Skin of body (tissue), 1 donor: ENCODE measurements at regions not wholly inside any gene's neighbourhood (a gene's known extent, or its start where the extent isn't known, plus 50 kb on each side); places are given as distances from the start of the nearest gene placed in this dataset.

Experiments
- DNase-seq: peaks from one replicate; lab custom pipeline; 2025; lab: John Stamatoyannopoulos, UW

DNA sequence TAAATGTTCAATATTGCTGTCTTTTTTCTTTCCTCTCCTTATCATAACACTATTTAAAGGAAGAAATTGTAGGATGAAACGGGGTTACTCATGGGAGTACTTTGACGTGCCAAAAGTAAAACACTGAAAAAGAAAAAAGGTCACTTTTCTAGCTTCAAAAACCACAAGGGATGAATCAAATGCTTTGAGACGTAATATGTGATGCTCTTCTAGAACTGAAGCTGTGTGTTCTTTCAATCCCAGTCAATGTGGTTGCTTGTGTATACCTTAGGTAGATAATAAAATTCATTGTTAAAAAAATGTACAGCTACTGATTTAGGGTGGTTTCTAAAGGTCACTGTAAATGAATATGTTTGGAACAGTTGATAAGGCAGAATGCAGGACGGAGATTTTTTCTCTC is 538.8 kb upstream of the ZNF717 start:
- DNase-seq: no peak

DNA sequence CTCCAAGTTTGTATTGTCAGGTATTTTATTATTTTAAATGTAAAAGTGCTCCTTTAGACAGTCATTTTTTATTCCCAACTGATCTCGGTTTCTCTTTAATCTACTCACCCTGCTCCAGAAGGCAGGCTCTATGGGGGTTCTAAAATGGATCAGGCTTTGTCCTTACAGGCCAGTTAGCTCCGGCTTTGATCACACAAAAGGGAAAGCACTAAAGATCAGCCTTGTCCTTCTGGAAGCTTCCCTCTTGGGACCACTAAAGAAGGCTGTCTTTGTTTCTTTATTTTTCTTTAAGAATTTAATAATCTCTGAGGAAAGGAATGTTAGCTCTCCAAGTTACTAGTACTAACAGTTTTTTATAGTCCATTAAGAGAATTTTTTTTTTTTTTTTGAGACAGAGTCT is 560.5 kb upstream of the ZNF717 start:
- DNase-seq: no peak

DNA sequence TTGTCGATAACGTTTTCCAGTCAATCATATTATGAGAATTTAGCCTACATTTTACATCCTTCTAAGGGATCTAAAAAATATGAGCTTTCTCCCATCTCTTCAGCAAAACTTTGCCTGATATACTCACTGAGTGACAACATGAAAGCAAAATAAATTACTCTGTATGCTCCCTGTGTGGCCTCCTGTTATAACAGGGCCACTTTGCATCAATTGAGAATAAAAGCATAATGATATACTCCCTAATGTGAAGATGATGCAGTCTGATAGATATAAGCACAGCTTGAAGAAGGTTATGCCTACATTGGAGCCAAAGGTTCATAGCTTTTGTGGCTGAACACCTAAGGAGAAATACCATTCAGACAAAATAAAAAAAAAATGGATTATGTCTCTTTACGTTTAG is 561.3 kb upstream of the ZNF717 start:
- DNase-seq: no peak

GRCh38 chr3:76349715-76350480 is 564.5 kb upstream of the ZNF717 start:
- DNase-seq: no peak

DNA sequence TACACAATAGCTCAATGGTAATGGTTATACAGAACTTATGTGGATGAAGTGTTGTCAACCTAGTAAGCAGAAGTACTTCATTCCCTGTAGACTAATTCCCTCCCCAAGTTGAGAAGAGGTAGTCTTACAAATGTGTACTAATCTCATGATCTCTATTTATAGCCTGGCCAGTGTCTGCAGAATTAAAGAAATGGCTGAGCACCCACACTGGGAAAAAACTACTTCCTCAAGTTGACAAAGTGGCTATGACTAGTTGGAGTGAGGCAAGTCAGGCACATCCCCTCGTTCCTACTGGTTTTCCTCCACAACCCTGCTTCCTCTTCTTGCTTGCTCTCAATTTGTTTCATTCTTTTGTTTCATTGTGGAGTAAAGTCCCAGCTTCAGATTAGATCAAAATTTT is 566.7 kb upstream of the ZNF717 start:
- DNase-seq: peak; percentile 0

DNA sequence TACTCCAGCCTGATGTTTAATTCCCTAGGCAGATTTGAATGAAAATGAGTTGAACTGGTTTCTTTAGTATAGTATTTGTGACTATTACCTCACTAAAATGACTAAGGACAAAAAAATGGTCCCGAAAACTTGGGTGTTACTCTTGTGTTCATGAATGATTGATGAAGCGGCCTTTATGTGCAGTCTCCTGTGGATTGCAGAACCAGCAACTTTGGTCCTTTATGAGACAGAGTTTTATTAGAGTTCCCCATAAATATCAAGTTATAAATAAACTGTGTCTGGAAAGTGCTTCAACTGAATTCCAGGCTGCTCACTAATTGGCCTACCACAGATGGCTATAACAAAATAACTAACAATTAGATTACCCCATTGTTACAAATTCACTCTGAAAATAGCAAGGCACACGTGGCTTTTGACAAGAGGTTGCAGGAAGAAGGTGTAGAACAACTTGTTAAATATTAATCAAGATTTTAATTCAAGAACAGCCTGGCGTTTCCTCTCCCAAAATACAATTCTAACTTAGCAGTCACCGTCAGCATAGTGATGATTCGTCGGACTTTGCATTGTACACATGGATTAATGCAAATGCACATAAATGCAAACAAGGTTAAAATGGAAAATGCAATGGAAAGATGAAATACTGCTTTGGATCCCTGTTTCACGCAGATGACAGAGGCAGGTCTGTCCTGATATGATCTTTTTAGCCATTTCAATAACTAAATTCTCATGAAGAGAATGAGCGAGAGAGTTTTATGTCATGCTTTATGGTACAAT is 567.3 kb upstream of the ZNF717 start:
- DNase-seq: no peak

GRCh38 chr3:76353683-76354082 is 568.3 kb upstream of the ZNF717 start:
- DNase-seq: no peak

DNA sequence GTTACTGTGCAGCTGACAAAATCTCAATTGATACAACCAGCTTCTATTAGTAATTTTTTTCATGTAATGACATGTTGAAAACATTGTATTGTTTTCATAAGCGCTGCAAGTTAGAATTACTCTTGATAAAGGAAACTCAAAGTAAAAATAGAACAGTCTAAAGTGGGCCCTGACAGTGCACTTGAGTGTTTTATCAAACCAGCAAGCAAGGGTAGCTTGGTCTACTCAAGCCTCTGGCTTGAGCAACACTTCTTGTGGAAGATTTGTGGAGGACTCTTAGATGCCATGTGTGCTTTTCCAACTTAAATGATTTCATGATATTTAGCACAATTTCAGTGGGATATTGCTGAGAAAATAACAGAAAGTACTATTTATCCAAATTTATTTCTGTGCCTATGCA is 575.7 kb upstream of the ZNF717 start:
- no peak for DNase-seq

DNA sequence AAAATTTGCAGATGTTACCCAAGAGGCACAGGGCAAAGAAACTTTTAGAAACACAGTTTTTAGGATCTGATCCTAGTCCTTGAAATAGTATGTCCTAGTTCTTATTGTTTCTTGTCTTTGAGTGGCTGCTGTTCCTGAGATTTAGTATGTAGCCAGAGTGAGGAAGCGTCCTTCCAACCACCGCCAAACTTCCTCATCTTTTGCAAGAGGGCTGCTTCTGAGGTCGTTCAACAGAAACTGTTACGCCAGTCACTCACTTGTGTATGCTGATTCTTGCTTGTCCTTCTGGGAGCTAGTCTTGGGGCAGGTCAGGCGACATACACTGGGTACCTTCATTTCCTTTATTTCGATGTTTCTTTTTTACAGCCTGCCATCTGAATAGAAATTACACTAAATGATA is 577.3 kb upstream of the ZNF717 start:
- no peak for DNase-seq

GRCh38 chr3:76365275-76365674 is 579.9 kb upstream of the ZNF717 start:
- DNase-seq: no peak

DNA sequence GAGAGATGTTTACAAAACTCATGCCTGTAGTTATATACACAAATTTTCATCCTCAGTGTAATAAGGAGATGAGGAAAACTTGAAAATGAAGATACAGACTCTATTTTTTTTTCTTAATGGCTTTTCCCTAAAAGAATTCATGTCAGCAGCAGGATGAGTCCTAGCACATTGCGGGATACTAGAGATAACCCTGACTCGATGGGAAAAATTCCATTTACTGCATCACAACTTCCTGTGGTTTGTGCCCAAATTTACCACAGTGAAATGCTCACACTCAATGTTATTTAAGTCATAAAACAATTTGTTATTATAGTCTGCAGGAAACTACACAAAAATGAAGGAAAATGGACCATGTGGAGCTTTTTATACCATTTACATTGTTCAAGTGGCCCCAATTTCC is 581.9 kb upstream of the ZNF717 start:
- no peak for DNase-seq

GRCh38 chr3:76369170-76369569 is 583.8 kb upstream of the ZNF717 start:
- DNase-seq: peak; percentile 5

DNA sequence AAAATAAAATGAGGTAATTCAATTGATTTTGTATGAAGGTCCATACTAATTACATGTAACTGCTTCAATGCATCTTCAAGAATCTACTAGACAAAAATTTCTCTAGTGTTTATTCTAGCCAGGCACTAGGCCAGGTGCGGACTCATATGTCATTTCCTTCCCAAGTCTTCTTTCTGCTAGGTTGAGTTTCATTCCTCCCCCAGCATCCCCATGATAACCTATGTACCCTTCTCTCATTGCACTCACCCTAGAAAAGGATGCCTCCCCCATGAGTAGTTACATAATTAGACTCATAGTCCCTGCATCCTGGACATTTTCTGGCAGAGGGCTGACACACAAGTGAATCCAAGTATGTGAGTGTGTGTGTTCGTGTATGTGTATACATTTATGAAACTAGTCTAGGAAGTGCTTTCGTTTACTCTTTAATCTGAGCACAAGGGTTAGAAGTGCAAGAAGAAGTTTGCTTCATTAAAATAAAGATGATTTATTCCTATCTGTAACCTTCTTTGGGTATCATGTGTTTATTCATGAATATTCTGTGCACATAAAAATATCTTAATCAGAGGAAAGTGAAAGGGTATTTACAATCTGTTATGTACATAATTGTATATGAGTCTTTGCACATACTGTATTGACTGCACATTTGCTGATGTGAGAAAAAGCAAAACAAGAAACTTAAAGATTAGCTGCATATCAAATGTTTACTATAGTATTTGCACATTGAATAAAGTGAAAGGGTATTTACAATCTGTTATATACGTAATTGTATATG is 585.6 kb upstream of the ZNF717 start:
- DNase-seq: no peak

DNA sequence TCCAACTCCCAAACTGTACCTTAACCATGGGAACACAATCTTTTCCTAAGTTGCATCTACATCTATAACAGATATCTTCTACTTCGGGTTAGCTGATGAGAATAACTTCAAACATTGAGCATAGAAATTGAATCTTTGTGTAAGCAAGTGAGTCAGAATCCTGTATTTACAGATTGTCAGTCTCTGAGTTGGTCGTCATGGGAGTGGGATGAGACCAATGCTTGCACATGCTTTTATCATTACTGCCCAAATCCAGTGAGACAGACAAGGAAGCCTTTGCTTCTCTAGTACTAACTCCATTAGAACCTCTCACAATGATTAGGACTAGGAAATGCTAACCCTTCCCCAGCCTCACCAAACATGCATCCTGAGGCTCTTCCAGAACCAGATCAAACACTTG is 587.1 kb upstream of the ZNF717 start:
- DNase-seq: no peak

- DNase-seq: no peak
Observed at GRCh38 chr3:76377074-76377473, 591.7 kb upstream of the ZNF717 start.

DNA sequence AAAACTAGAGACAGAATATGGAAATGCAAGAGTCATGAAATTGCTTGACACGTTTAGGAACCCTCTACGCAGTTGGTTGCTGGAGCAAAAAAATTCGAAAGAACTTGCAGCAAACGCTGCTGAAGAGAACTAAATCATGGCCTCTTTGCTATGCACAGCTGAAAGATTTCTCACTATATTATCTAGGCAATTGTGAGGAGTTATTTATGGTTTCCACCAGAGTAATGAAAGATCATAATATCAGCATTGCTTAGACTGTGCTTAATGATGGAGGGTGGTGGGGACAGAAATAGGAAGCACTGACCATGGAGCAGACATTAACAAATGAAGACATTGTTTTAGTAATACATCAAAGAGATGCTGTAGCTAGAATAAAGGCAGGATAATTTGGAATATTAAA is 593.4 kb upstream of the ZNF717 start:
- DNase-seq: no peak

DNA sequence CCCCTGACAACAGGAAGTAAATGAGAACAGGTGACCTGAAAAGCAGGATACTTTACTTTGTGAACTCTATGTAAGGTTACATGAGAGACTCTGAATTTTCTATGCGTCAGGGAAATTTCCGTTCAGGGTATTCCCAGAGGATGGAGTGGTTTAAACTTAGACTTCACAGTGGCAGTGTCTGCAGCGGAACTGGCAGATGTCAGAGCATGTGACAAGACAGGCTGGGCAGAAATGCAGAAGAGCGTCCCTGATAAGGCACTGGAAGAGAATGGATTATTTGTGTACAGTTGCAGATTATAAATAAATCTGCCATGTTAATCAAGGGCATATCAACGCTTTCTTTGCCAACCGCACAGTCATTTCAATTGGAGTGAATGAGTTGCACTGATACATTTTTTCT is 598.4 kb upstream of the ZNF717 start:
- DNase-seq: no peak

DNA sequence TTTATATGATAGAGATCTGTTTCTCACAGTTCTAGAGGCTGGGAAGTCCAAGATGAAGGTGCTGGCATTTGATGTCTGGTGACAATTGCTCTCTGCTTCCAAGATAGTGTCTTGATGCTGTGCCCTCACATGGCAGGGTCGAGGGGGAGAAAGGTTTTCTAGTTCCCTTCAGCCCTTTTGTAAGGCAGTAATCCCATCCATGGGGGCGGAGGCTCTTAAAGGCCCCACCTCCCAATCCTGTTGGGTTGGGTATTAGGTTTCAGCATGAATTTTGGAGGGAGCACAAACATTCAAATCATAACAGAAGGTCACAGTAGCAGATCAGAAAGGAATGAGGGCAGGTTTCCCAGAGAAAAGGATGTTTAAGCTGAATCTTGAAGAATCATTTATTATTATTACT is 601.7 kb upstream of the ZNF717 start:
- no peak for DNase-seq

GRCh38 chr3:76400141-76400540 is 614.8 kb upstream of the ZNF717 start:
- no peak for DNase-seq

- no peak for DNase-seq
Observed at GRCh38 chr3:76402926-76403325, 617.6 kb upstream of the ZNF717 start.

- DNase-seq: no peak
Observed at GRCh38 chr3:76403556-76403955, 618.2 kb upstream of the ZNF717 start.

- DNase-seq: no peak
Observed at GRCh38 chr3:76405196-76405595, 619.8 kb upstream of the ZNF717 start.
